GM12874 (cell line): ENCODE measurements at regions not wholly inside any gene's neighbourhood (a gene's known extent, or its start where the extent isn't known, plus 50 kb on each side); places are given as distances from the start of the nearest gene placed in this dataset.

ENCODE experiments used
- TF ChIP-seq, protein P1 (sequence below): IDR thresholded peaks from 2 replicates; pipeline ENCODE4 v1.5.1; 2011; ENCODE audit warnings: low read depth, mild to moderate bottlenecking, control low read depth, low read length, moderate library complexity; ENCODE audit not compliant: insufficient read depth

DNA sequence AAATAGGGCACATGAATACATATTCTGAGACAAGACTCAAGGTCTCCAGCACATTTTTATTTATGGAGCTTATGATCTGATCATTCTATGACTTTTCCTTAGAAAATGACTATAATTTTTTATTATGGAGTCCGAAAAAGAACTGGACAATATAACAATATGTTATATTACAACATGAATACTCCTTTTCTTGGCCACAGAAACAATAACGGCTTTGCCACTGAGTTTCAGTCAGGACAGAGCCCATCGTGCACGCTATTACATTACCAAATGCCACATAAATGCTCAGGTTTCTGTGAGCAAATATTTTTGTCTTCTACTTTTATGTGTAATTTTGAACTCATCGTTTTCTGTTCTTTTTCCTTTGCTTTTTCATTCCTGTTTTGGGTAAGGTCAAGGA lies 509.2 kb upstream of the ZEB2 start:
- TF ChIP-seq, protein P1, sequence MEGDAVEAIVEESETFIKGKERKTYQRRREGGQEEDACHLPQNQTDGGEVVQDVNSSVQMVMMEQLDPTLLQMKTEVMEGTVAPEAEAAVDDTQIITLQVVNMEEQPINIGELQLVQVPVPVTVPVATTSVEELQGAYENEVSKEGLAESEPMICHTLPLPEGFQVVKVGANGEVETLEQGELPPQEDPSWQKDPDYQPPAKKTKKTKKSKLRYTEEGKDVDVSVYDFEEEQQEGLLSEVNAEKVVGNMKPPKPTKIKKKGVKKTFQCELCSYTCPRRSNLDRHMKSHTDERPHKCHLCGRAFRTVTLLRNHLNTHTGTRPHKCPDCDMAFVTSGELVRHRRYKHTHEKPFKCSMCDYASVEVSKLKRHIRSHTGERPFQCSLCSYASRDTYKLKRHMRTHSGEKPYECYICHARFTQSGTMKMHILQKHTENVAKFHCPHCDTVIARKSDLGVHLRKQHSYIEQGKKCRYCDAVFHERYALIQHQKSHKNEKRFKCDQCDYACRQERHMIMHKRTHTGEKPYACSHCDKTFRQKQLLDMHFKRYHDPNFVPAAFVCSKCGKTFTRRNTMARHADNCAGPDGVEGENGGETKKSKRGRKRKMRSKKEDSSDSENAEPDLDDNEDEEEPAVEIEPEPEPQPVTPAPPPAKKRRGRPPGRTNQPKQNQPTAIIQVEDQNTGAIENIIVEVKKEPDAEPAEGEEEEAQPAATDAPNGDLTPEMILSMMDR = no peak

DNA sequence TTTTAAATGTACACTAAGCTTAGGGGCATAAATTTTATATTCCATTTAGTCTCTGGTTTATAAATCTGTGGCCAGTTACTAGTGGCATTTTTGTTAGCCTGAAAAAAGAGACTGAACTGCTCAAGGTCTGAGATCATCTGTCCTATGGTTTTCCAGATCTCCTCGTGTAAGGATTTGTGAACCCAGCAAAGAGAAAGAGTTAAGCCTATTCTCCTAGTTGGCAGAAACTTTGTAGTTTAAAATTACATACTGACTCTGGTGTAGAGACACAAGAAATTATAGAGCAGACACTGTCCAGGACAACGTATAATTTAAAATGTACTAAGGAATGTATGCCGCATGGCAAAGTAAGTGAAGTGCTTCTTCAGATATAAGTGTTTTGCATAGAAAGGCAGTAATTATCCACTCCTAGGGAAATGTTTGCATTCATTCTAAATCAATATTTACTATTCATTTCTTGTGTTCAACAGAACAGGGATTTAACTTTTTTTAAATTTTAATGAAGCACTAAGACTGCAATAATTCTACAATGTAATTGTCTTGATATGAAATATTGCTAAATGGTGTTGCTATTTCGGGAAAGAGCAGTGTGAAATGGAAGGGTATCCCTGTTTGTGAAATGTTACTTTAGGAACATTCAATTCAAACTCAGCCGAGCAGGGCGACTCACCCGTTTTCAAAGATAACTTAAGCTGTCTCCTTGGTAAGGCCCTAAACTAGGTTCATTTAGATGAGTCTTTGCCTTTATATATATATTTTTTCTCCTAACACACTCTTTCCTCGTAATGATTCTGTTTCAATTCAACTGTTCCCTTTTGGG lies 508.4 kb upstream of the ZEB2 start:
- TF ChIP-seq, protein P1 = no peak

DNA sequence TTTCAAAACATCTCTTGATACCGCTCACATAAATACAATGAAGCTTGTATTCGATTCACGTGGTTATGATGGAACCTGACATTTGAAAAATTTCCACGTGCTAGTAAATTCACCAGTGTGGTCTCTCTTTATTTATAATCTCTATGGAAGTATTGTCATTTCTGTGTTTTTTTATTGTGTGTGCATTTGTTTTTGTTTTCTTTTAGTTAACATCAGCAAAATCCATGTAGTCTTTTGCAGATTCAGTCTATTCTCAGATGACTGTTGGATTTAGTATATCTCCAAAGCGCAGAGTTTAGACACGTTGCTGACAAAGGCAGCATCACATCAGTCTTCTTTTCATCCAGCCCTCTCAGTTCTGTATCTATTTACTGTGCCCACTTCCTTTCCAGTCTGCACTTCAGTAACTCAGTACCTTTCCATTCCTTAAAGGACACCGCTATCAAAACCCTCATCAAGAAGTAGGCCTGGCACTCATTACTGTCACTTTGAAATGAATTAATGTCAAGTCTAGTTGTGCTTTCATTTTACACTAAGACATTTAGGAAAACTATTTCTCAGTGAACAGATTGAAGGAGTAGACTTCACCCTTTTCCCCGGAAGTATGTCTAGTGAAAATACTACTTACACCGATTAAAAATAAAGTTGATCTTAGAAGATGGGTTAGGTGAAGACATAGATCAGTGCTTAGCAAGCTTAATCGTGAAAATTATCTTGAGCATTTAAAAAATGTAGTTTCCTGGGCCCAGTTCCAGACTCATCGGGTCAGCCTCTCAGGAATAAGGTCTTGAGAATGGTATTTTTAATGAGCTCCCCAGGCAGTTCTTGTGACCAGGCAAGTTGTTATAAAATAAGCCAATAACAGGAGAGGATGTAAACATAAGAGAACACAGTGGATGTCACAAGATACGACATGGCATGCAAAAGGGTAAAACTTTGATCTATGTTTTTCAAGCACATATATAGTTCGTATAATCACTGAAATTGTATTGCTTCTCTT lies 506.8 kb upstream of the ZEB2 start:
- TF ChIP-seq, protein P1 = no peak

DNA sequence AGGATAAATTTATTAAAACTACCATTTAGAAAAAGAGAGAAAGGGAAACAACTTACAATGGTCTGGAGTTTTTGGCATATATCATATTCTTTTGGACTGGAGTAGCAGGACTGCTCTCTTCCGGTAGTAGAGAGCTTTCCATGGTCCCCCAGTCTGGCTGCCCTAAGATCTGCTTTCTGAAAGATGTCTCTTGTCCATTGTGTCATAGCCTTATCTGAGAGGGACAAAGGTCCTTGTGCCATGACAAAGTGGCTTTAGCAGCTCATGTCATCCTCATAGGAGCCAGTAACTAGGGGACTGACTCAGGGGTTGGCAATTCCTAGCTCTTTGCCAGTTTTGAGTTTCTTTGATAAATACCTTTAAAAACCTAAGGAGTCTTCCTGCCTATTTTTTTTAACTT lies 505.5 kb upstream of the ZEB2 start:
- TF ChIP-seq, protein P1 = no peak

DNA sequence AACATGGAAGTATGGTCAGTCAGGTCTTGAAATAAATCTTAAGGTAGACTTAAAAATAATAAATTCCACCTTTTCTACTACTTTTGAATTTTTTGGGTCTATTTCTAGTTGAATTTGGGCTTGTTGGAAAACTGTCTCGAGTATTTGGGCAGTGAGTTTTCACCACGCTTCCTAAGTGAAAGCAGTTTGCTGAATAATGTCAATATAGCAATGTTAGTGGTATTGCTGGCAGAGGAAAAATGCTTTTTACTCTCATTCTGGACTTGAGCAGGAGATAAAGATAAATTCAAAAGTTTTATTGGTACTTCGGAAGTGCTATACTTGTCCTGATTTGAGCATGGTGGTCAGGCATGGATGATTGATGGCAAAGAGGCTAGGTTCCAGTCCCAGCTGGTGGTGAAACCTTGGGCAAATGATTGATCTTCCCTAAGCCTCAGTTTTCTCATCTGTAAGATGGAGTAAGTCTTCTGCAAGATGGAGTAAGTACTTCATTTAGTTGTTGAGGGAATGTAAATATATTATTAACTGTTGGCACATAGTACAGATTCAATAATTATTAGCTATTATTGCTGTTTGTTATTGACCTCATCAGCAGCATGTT lies 503.5 kb upstream of the ZEB2 start:
- TF ChIP-seq, protein P1 = no peak

DNA sequence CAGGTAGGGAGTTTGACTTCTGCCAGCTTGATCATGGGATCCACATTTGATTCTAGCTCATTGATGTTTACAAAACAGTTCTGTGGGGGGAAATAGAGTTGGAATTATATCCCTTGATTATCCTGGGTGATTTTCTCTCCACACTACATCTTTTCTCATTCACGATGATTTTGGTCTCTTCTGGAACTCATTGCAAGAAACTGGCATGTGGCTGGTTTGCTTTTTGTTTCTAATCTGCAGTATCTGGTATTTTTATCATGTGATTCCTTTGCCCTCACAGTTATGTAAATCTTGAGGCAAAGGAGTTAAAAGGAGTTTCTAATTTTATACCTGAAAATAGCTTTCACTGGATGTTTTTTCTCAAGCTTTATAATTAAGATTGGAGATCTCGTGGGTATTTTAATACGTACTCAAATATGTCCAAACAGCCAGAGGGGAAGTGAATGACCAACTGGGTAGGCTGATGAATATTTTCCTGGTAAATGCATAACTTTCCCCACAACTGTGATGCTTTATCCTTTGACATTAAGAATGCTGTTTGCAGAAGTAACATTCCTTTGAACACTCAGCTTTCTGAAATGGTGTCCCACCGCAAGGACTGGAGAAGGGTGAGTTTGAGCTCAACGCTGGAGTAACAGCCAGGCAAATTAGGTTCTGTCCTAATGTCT lies 502.9 kb upstream of the ZEB2 start:
- TF ChIP-seq, protein P1 = no peak
